ENCODE measurements at regions not wholly inside any gene's neighbourhood (a gene's known extent, or its start where the extent isn't known, plus 50 kb on each side); places are given as distances from the start of the nearest gene placed in this dataset.

DNA sequence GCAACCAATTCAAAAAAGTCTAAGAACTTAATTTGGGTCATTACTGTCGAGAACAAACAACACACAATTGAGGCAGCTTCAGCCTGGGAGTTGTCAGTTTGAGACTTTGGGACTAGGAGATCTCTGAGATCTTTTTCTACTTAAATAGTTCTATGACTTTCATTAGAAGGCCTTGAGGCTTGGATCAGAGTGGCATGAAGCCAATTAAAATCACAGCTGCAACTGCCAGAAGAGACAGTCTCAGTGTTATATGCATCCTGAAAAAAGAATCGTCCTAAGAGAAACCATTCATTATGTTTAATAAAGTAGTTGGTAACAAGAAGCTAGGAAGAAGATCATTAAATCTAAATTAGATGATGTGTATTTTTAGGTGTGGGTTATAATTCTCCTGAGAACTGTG, 170.8 kb upstream of the RASSF8 start (continued):
- TF ChIP-seq NR2C2 (CRISPR knock-in tag; IDR thresholded peaks at IDR 0.05) (no peak), EMX1 (CRISPR knock-in tag; IDR thresholded peaks at IDR 0.05) (no peak), GRHL2 (CRISPR knock-in tag; IDR thresholded peaks at IDR 0.05; ENCODE audit: insufficient replicate concordance, severe bottlenecking) (no peak), OVOL2 (CRISPR knock-in tag; IDR thresholded peaks at IDR 0.05; ENCODE audit: borderline replicate concordance) (no peak), CBFB (CRISPR knock-in tag; IDR thresholded peaks at IDR 0.05; ENCODE audit: low read depth) (no peak), CREB1 (CRISPR knock-in tag; IDR thresholded peaks at IDR 0.05) (no peak)
- TF ChIP-seq, protein P1, sequence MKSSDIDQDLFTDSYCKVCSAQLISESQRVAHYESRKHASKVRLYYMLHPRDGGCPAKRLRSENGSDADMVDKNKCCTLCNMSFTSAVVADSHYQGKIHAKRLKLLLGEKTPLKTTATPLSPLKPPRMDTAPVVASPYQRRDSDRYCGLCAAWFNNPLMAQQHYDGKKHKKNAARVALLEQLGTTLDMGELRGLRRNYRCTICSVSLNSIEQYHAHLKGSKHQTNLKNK (CRISPR knock-in tag; IDR thresholded peaks at IDR 0.05), result no peak

DNA sequence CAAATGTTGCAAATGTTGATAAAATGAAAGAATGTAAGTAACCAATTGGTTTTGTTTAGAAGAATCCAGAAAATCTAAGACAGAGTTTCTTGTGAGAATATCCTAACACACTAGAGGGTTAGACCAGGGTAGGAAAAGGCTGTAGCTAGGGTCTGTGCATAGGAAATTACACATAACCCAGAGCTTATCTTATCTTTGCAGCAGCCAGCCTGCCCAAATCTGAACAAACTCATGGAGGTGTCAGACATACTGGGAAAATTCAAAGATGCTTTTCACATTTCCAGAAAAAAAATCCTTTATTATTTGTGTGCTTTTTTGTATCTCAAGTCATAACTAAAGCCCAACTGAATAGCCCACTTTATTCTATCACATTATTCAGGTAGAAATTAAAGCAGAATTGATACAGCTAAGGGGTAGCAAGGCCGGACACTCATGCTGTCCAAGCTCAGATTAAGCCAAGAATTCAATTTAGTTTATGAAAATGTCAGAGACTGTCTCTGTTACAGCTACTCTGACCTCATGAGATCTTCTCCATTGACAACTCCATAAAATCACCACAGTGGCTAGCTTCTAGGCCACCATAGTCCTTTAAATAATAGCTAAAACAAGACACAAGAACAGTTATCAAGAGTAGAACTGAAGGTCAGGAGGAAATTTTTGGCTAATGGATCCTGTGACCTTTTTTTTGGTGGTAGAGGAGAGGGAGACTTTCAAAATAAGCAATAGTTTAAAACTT, 169.6 kb upstream of the RASSF8 start:
- ATAC-seq, result no peak
- TF ChIP-seq, protein P2, sequence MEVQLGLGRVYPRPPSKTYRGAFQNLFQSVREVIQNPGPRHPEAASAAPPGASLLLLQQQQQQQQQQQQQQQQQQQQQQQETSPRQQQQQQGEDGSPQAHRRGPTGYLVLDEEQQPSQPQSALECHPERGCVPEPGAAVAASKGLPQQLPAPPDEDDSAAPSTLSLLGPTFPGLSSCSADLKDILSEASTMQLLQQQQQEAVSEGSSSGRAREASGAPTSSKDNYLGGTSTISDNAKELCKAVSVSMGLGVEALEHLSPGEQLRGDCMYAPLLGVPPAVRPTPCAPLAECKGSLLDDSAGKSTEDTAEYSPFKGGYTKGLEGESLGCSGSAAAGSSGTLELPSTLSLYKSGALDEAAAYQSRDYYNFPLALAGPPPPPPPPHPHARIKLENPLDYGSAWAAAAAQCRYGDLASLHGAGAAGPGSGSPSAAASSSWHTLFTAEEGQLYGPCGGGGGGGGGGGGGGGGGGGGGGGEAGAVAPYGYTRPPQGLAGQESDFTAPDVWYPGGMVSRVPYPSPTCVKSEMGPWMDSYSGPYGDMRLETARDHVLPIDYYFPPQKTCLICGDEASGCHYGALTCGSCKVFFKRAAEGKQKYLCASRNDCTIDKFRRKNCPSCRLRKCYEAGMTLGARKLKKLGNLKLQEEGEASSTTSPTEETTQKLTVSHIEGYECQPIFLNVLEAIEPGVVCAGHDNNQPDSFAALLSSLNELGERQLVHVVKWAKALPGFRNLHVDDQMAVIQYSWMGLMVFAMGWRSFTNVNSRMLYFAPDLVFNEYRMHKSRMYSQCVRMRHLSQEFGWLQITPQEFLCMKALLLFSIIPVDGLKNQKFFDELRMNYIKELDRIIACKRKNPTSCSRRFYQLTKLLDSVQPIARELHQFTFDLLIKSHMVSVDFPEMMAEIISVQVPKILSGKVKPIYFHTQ (CRISPR knock-in tag; IDR thresholded peaks at IDR 0.05), result no peak
- no peak for TF ChIP-seq CREM (CRISPR knock-in tag; IDR thresholded peaks at IDR 0.05)
- no peak for TF ChIP-seq ZNF416 (CRISPR knock-in tag; IDR thresholded peaks at IDR 0.05)
- TF ChIP-seq, protein P3, sequence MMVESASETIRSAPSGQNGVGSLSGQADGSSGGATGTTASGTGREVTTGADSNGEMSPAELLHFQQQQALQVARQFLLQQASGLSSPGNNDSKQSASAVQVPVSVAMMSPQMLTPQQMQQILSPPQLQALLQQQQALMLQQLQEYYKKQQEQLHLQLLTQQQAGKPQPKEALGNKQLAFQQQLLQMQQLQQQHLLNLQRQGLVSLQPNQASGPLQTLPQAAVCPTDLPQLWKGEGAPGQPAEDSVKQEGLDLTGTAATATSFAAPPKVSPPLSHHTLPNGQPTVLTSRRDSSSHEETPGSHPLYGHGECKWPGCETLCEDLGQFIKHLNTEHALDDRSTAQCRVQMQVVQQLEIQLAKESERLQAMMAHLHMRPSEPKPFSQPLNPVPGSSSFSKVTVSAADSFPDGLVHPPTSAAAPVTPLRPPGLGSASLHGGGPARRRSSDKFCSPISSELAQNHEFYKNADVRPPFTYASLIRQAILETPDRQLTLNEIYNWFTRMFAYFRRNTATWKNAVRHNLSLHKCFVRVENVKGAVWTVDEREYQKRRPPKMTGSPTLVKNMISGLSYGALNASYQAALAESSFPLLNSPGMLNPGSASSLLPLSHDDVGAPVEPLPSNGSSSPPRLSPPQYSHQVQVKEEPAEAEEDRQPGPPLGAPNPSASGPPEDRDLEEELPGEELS (CRISPR knock-in tag; IDR thresholded peaks at IDR 0.05), result no peak
- TF ChIP-seq, protein P4, sequence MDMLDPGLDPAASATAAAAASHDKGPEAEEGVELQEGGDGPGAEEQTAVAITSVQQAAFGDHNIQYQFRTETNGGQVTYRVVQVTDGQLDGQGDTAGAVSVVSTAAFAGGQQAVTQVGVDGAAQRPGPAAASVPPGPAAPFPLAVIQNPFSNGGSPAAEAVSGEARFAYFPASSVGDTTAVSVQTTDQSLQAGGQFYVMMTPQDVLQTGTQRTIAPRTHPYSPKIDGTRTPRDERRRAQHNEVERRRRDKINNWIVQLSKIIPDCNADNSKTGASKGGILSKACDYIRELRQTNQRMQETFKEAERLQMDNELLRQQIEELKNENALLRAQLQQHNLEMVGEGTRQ (CRISPR knock-in tag; IDR thresholded peaks at IDR 0.05), result no peak
- TF ChIP-seq RELA (CRISPR knock-in tag; IDR thresholded peaks at IDR 0.05; ENCODE audit: borderline replicate concordance), result no peak
- no peak for TF ChIP-seq SOX15 (CRISPR knock-in tag; IDR thresholded peaks at IDR 0.05)
- TF ChIP-seq, protein P5, sequence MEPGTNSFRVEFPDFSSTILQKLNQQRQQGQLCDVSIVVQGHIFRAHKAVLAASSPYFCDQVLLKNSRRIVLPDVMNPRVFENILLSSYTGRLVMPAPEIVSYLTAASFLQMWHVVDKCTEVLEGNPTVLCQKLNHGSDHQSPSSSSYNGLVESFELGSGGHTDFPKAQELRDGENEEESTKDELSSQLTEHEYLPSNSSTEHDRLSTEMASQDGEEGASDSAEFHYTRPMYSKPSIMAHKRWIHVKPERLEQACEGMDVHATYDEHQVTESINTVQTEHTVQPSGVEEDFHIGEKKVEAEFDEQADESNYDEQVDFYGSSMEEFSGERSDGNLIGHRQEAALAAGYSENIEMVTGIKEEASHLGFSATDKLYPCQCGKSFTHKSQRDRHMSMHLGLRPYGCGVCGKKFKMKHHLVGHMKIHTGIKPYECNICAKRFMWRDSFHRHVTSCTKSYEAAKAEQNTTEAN (CRISPR knock-in tag; IDR thresholded peaks at IDR 0.05), result no peak
- TF ChIP-seq, protein P6, sequence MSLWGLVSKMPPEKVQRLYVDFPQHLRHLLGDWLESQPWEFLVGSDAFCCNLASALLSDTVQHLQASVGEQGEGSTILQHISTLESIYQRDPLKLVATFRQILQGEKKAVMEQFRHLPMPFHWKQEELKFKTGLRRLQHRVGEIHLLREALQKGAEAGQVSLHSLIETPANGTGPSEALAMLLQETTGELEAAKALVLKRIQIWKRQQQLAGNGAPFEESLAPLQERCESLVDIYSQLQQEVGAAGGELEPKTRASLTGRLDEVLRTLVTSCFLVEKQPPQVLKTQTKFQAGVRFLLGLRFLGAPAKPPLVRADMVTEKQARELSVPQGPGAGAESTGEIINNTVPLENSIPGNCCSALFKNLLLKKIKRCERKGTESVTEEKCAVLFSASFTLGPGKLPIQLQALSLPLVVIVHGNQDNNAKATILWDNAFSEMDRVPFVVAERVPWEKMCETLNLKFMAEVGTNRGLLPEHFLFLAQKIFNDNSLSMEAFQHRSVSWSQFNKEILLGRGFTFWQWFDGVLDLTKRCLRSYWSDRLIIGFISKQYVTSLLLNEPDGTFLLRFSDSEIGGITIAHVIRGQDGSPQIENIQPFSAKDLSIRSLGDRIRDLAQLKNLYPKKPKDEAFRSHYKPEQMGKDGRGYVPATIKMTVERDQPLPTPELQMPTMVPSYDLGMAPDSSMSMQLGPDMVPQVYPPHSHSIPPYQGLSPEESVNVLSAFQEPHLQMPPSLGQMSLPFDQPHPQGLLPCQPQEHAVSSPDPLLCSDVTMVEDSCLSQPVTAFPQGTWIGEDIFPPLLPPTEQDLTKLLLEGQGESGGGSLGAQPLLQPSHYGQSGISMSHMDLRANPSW (CRISPR knock-in tag; conservative IDR thresholded peaks at IDR 0.05; ENCODE audit: low read depth), result no peak
- TF ChIP-seq, protein P7, sequence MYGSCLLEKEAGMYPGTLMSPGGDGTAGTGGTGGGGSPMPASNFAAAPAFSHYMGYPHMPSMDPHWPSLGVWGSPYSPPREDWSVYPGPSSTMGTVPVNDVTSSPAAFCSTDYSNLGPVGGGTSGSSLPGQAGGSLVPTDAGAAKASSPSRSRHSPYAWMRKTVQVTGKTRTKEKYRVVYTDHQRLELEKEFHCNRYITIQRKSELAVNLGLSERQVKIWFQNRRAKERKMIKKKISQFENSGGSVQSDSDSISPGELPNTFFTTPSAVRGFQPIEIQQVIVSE (CRISPR knock-in tag; IDR thresholded peaks at IDR 0.05; ENCODE audit: borderline replicate concordance), result no peak
- TF ChIP-seq SMAD3 (CRISPR knock-in tag; IDR thresholded peaks at IDR 0.05; ENCODE audit: borderline replicate concordance), result no peak
- TF ChIP-seq ETV6 (CRISPR knock-in tag; IDR thresholded peaks at IDR 0.05), result no peak
- no peak for TF ChIP-seq SP1 (CRISPR knock-in tag; conservative IDR thresholded peaks at IDR 0.05)
- TF ChIP-seq, protein P8, sequence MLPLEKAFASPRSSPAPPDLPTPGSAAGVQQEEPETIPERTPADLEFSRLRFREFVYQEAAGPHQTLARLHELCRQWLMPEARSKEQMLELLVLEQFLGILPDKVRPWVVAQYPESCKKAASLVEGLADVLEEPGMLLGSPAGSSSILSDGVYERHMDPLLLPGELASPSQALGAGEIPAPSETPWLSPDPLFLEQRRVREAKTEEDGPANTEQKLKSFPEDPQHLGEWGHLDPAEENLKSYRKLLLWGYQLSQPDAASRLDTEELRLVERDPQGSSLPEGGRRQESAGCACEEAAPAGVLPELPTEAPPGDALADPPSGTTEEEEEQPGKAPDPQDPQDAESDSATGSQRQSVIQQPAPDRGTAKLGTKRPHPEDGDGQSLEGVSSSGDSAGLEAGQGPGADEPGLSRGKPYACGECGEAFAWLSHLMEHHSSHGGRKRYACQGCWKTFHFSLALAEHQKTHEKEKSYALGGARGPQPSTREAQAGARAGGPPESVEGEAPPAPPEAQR (CRISPR knock-in tag; IDR thresholded peaks at IDR 0.05), result no peak
- TF ChIP-seq GTF2I (CRISPR knock-in tag; conservative IDR thresholded peaks at IDR 0.05), result no peak
- TF ChIP-seq ZNF317 (CRISPR knock-in tag; IDR thresholded peaks at IDR 0.05; ENCODE audit: borderline replicate concordance, low read depth), result no peak
- DNase-seq (ENCODE audit: low spot score), result no peak
- POLR2A ChIA-PET, result interaction anchor here (1.8 kb wide), 1 partner anchor 9 kb away, joined by 3 read pairs; no protein-coding TSS in a partner anchor
- H3K9me3 Mint-ChIP-seq, result no peaks in the 10 kb centered on the region; the same call in 1 of the 2 replicates
- no peak overlapping the region for H3K4me3 Mint-ChIP-seq
- H3K4me1 Mint-ChIP-seq, result peaks cover 8% of the 10 kb centered on the region
- H3K27me3 Mint-ChIP-seq (ENCODE audit: low read depth), result no peaks in the 10 kb centered on the region
- no peak overlapping the region for H3K27ac Mint-ChIP-seq
- CTCF ChIA-PET, result interaction anchor here (0.8 kb wide), 1 partner anchor 37 kb away, joined by 3 read pairs; no protein-coding TSS in a partner anchor
- no peaks in the 10 kb centered on the region for H3K36me3 Mint-ChIP-seq
